Activated CD4-positive, alpha-beta T cell treated with anti-CD3 and anti-CD28 coated beads, Interleukin-2, amount 50 U/mL, for 1 hour (primary cell): ENCODE measurements at regions not wholly inside any gene's neighbourhood (a gene's known extent, or its start where the extent isn't known, plus 50 kb on each side); places are given as distances from the start of the nearest gene placed in this dataset.
"Not testable (repeated sequence)": the region's sequence is repeated elsewhere in the genome, so short reads cannot be mapped to it uniquely, and the experiment has no call there.

ENCODE experiments used
- DNase-seq: peaks from one replicate; pipeline ENCODE4 v3.0.0-alpha.2; 2020

- no peak for DNase-seq
Observed at GRCh38 chr5:104456122-104456521, 893.5 kb upstream of the NUDT12 start.

DNA sequence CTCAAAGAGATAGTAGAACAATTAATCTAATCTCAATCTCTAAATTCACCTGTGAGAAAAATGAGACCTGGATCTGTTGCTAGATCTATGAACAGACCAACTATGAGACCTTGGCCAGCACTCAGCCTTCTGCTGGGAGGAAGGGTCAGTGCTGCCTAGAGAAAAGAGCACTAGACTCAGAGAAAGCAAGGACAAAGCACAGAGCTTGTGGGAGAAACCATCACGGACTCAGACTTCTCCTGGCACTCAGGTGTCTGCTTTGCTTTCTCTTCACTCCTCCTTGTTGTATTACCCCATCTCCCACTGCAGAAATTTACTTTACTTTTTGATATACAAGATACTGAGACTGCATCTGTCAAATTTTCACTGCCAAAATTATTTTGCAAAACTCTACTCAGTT is 890.0 kb upstream of the NUDT12 start:
- DNase-seq = no peak

DNA sequence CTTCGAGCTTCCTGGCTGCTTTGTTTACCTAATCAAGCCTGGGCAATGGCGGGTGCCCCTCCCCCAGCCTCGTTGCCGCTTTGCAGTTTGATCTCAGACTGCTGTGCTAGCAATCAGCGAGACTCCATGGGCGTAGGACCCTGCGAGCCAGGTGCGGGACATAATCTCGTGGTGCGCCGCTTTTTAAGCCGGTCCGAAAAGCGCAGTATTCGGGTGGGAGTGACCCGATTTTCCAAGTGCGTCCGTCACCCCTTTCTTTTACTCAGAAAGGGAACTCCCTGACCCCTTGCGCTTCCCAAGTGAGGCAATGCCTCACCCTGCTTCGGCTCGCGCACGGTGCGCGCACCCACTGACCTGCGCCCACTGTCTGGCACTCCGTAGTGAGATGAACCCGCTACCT is 889.3 kb upstream of the NUDT12 start:
- not testable (repeated sequence) for DNase-seq

DNA sequence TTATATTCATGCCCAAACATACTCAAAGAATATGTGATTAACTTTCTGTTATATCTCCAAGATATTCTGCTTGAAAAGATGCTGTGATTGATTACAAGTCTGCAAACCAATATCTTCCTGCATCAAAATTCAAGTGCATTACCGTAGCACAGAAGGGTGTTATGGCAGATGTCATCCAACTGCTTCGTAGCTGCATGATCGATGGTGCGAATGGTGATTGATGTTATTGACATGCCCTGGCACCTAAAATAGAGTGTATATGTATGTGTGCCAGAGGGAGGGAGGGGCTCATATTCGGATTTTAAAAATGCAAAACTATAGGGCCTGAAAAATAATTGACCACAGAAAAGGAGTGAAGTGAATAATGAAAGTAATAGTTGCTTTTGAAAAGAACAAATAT is 882.1 kb upstream of the NUDT12 start:
- DNase-seq = no peak

DNA sequence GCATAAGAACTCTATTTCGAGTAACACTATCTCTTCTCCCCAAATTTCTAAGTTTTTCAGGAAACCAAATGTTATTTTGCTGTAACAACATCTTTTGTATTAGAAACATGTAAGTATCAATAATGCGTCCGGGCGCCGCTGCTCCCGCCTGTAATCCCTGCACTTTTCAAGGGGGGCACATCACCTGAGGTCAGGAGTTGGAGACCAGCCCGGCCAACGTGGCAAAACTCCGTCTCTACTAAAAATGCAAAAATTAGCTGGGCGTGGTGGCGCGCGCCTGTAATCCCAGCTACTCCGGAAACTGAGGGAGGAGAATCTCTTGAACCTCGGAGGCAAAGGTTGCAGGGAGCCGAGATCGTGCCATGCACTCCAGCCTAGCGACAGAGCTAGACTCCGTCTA is 881.1 kb upstream of the NUDT12 start:
- no peak for DNase-seq

DNA sequence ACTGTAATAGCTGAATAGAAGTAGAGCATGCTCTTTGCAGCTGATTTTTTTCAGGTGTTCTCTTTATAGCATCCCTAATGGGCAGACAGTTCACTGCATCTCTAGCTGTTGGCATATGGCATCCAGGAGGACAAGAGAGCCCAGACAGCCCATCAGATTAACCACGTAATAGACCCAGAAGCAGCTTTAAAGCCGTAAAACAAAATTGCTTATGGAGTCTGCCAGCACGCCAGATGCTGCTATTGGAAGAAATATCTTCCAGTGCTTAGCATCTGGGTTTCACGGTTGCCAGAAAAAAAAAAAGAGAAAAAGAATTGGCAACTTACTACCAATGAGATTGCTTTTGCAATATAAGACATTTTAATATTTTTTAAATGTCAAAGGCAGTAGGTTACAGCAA is 869.4 kb upstream of the NUDT12 start:
- DNase-seq = no peak

- no peak for DNase-seq
Observed at GRCh38 chr5:104431002-104431620, 868.5 kb upstream of the NUDT12 start.

- DNase-seq = no peak
Observed at GRCh38 chr5:104429911-104430310, 867.3 kb upstream of the NUDT12 start.

- DNase-seq = no peak
Observed at GRCh38 chr5:104421431-104421830, 858.8 kb upstream of the NUDT12 start.

DNA sequence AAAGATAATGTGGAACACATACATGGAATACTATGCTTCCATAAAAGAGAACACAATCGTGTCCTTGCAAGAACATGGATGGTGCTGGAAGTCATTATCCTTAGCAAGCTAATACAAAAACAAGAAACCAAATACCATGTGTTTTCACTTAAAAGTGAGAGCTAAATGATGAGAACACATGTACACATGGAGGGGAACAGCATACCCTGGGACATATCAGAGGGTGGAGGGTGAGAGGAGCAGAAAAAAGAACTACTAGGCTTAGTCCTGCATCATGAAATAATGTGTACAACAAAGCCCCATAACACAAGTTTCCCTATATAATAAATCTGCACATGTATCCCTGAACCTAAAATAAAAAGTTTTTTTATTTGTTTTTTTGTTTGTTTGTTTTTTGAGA is 855.5 kb upstream of the NUDT12 start:
- no peak for DNase-seq

- DNase-seq = no peak
Observed at GRCh38 chr5:104412649-104413240, 850.2 kb upstream of the NUDT12 start.

DNA sequence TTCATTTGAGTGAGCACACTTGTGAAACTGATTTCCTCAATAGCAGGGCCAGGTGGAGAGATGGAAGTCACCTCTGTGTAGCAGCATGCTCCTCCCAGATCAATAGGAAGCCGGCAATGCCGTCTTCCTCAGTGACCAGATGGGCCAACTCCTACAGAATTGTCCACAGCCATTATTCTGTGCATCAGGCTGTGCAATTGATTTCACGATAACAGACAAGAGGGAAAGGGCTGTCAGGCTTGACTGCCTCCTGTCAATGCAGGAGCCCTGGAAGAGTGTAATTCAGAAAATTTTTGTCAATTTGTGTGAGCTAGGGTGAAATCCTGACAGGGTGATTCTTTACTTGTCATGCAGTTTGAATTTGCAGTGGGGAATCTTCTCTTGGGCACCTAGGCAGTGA is 838.4 kb upstream of the NUDT12 start:
- no peak for DNase-seq

DNA sequence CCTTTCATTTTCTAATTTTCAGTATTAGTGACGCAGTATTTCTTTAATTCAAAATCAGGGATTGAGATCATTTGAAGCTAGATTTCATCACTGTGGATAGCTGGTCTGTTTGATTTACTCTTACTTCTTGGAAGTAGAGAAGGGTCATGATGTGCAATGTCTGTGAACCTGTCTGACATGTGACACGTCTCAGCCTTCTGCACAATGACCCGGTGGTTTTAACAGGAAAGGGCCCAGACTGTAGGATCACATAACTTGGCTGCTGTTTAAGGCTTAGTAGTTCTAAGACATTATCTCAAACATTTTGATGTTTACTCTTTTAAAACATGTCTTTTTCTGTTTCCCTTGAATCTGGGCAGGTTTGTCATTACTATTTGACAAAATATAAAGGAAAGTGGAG is 823.3 kb upstream of the NUDT12 start:
- no peak for DNase-seq

- no peak for DNase-seq
Observed at GRCh38 chr5:104375345-104375744, 812.8 kb upstream of the NUDT12 start.

DNA sequence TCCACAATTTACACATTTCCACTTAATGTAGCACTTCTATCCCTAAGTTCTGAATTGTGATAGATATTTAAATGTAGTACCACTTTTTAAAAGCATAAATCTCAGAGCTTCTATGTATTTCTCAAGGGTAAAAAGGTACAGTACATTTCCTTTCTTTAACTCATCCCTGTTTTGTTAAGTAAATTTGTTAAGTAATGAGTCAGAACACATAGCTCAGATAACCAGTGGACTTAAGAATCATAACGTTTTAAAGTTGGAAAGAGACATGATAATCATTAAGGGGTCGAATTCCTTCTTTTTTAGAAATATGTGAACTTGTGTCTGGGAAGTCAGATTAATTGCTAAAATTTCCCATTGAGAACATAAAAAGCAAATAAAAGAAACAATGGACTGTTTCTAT is 810.2 kb upstream of the NUDT12 start:
- no peak for DNase-seq

DNA sequence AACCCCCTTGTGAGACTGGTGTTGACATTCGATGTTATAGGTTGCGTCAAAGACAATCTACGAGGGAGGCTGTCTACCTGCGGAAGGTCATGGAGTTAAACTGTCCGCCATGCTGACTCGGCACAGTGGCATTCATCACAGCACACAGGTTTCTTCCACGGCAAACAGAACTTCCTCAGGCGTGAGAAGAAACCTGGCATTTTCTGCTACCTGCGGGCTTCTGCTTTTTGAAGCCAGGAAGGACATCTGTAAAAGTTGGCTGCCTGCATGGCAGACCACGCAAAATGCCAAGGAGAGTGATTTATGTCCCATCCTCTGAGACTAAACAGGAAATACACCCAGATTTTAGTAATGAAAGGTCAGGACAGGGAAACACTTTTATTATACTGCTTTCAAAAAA is 809.8 kb upstream of the NUDT12 start:
- DNase-seq = no peak

DNA sequence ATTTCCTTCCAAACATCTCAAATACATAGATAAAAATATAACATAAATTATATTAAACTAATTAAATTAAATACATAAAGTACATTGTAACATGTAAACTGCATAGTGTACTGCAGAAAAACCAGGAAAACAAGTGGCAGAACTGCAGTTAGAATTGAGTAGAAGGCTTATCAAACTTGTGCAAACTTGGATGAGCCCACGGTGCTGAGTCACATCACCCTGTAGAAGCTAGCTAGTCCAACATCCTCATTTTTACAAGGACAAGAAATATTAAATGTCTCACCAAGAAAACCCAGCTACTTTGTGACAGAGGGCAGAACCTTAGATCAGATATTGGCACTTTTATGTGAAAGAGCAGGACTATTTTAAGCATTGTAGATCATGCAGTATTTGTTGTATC is 807.9 kb upstream of the NUDT12 start:
- no peak for DNase-seq

GRCh38 chr5:104367978-104368377 is 805.4 kb upstream of the NUDT12 start:
- no peak for DNase-seq

- no peak for DNase-seq
Observed at GRCh38 chr5:104363567-104363966, 801.0 kb upstream of the NUDT12 start.

- no peak for DNase-seq
Observed at GRCh38 chr5:104361932-104362331, 799.3 kb upstream of the NUDT12 start.

- no peak for DNase-seq
Observed at GRCh38 chr5:104355350-104355749, 792.8 kb upstream of the NUDT12 start.

GRCh38 chr5:104353371-104353770 is 790.8 kb upstream of the NUDT12 start:
- no peak for DNase-seq

DNA sequence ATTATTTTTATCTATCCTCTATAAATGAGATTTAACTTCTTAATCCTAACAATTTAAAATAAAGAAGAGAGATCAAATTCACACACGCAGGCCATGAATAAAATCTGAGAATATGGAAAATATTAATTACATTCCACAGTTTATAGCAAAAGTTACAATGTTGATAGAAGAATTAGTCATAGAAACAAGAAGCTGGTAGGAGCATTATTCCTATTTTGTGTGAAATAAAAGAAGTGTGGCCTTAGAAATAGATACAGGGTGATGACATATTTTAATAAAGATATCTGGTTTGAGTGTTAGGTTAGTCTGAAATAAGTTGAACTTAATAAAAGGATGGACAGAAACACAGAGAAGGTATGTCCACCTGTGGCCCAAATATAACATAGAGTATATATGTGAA is 790.4 kb upstream of the NUDT12 start:
- no peak for DNase-seq

- DNase-seq = no peak
Observed at GRCh38 chr5:104347119-104347708, 784.6 kb upstream of the NUDT12 start.
